ENCODE measurements at regions not wholly inside any gene's neighbourhood (a gene's known extent, or its start where the extent isn't known, plus 50 kb on each side); places are given as distances from the start of the nearest gene placed in this dataset.

DNA sequence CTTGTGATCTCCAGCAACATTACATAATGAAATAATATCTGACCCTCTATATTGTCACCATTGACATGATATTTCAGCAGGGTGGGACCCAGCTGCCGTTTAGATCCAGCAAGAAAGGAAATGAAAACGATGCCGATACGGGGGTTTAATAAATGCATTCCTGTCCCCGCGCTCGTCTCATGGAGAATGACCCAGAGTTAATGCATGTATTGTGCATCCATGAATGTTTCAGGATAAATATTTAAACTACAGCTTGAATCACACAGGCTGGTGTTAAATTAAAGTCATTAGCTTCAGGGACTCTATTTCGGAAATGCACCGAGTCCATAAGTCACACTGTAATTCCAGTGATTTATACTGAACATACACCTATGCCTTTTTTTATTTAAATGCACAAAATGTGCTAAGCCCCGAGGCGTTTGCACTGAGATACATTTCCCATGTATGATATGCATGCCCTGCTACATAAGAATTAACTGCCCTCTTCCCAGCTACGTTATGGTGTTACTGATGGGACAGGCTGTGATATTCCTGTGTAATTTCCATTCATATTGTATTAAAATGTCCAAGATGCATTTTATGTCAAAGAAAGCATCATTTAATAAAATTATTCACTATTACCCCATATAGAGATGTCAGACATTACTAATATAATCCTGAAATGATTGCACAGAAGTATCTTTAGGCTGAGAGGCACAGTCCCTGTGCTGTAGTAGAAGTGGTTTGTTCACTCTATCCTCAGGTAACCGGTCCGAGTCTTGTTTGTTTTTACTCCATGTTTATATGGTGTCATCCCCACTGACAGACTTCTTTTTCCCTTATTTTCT lies 109.3 kb upstream of the ZNF516 start:
- TF ChIP-seq REST (tag by site-specific recombination; IDR thresholded peaks at IDR 0.05) (no peak), ZNF544 (tag by site-specific recombination; IDR thresholded peaks at IDR 0.05) (no peak), ZBTB44 (tag by site-specific recombination; IDR thresholded peaks at IDR 0.05) (no peak), REPIN1 (tag by site-specific recombination; IDR thresholded peaks at IDR 0.05; ENCODE audit: low read depth) (no peak), ZNF132 (tag by site-specific recombination; IDR thresholded peaks at IDR 0.05; ENCODE audit: borderline replicate concordance) (no peak), ZNF248 (tag by site-specific recombination; IDR thresholded peaks at IDR 0.05) (no peak), PRDM6 (tag by site-specific recombination; IDR thresholded peaks at IDR 0.05) (no peak), TRIM28 (IDR thresholded peaks at IDR 0.05; ENCODE audit: borderline replicate concordance, low read length) (no peak), ZNF747 (tag by site-specific recombination; IDR thresholded peaks at IDR 0.05) (no peak), ZNF521 (tag by site-specific recombination; IDR thresholded peaks at IDR 0.05) (no peak), ZXDB (tag by site-specific recombination; IDR thresholded peaks at IDR 0.05) (no peak)
- TF ChIP-seq, protein P1, sequence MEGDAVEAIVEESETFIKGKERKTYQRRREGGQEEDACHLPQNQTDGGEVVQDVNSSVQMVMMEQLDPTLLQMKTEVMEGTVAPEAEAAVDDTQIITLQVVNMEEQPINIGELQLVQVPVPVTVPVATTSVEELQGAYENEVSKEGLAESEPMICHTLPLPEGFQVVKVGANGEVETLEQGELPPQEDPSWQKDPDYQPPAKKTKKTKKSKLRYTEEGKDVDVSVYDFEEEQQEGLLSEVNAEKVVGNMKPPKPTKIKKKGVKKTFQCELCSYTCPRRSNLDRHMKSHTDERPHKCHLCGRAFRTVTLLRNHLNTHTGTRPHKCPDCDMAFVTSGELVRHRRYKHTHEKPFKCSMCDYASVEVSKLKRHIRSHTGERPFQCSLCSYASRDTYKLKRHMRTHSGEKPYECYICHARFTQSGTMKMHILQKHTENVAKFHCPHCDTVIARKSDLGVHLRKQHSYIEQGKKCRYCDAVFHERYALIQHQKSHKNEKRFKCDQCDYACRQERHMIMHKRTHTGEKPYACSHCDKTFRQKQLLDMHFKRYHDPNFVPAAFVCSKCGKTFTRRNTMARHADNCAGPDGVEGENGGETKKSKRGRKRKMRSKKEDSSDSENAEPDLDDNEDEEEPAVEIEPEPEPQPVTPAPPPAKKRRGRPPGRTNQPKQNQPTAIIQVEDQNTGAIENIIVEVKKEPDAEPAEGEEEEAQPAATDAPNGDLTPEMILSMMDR (tag by site-specific recombination; IDR thresholded peaks at IDR 0.05) = no peak
- TF ChIP-seq, protein P2, sequence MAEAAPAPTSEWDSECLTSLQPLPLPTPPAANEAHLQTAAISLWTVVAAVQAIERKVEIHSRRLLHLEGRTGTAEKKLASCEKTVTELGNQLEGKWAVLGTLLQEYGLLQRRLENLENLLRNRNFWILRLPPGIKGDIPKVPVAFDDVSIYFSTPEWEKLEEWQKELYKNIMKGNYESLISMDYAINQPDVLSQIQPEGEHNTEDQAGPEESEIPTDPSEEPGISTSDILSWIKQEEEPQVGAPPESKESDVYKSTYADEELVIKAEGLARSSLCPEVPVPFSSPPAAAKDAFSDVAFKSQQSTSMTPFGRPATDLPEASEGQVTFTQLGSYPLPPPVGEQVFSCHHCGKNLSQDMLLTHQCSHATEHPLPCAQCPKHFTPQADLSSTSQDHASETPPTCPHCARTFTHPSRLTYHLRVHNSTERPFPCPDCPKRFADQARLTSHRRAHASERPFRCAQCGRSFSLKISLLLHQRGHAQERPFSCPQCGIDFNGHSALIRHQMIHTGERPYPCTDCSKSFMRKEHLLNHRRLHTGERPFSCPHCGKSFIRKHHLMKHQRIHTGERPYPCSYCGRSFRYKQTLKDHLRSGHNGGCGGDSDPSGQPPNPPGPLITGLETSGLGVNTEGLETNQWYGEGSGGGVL (tag by site-specific recombination; IDR thresholded peaks at IDR 0.05) = no peak

Measured in HEK293 (cell line).